ENCODE measurements at regions not wholly inside any gene's neighbourhood (a gene's known extent, or its start where the extent isn't known, plus 50 kb on each side); places are given as distances from the start of the nearest gene placed in this dataset.
A peak's percentile ranks its signal among the peaks of the same experiment; 100 is the strongest.

DNA sequence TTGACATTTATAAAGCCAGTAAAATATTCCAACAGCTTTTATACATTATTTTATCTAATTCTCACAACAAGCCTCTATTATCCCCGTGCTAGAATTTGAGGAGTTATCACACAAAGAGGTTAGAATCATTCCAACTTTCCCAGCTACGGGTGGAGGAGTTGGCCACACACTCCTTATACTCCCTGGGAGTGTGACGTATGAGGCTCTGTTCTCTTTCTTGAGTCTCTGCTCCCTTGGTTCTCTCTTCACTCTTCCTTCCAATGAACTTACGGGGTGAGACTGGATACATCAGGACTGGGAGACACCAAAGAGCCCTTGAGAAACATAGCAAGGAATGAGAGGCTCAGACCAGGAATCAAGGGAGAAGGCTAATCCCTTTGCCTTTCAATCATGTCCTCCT is 185.6 kb upstream of the TAB2 start:
- no peaks in the 10 kb centered on the region for H3K36me3 ChIP-seq
- no peak overlapping the region for H3K4me3 ChIP-seq (ENCODE audit: low read depth, low read length)
- H3K9me3 ChIP-seq (ENCODE audit: severe bottlenecking): no peaks in the 10 kb centered on the region
- TF ChIP-seq, protein P1, sequence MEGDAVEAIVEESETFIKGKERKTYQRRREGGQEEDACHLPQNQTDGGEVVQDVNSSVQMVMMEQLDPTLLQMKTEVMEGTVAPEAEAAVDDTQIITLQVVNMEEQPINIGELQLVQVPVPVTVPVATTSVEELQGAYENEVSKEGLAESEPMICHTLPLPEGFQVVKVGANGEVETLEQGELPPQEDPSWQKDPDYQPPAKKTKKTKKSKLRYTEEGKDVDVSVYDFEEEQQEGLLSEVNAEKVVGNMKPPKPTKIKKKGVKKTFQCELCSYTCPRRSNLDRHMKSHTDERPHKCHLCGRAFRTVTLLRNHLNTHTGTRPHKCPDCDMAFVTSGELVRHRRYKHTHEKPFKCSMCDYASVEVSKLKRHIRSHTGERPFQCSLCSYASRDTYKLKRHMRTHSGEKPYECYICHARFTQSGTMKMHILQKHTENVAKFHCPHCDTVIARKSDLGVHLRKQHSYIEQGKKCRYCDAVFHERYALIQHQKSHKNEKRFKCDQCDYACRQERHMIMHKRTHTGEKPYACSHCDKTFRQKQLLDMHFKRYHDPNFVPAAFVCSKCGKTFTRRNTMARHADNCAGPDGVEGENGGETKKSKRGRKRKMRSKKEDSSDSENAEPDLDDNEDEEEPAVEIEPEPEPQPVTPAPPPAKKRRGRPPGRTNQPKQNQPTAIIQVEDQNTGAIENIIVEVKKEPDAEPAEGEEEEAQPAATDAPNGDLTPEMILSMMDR (IDR thresholded peaks at IDR 0.05; ENCODE audit: low read depth, low read length): no peak
- no peaks in the 10 kb centered on the region for H3K27me3 ChIP-seq (ENCODE audit: insufficient read depth, low read depth, severe bottlenecking)
- H3K27ac ChIP-seq: no peak overlapping the region
- DNase-seq: no peak

DNA sequence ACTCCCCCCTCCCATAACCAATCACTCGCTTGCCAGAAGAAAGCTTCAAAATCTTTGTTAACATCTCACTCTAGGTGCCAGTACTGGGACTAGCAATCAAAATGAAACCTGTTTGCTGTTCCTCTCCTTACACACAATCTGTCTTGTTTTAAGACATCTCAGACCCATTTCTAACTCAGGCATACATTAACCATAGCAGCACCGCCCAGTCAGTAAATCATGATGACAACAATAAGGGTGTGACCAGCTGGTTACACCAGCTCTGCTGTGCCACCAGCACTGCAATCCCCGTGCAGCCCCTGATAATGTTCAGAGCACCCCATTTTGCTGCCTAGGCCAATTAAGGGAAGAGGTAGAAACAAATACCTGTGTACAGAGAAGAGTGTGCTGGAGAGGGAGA is 185.2 kb upstream of the TAB2 start:
- Histone ChIP-seq H3K9me3 (ENCODE audit: severe bottlenecking) (no peaks in the 10 kb centered on the region), H3K27me3 (ENCODE audit: insufficient read depth, low read depth, severe bottlenecking) (no peaks in the 10 kb centered on the region), H3K27ac (no peak overlapping the region), H3K4me3 (ENCODE audit: low read depth, low read length) (no peak overlapping the region), H3K36me3 (no peaks in the 10 kb centered on the region)
- TF ChIP-seq, protein P1 (IDR thresholded peaks at IDR 0.05; ENCODE audit: low read depth, low read length): no peak
- DNase-seq: no peak

DNA sequence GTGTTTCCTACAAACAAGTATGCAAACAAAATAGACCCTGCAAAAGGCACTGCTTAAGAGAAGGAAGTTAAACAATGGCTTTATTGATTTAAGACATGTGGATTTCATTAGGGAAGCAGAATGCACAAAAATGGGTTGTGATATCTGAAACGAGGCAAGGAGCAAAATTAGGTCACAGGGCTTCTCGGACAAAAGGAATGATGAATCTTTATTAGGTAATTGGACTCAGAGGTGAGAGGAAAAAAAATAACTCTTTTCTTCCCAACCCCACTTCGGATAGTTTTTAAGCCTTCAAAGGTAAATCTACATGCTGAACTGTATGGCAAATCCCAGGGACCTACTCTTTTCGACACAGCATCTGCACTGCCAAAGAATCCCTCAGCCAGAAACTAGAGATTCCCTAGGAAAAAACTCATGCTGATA is 183.0 kb upstream of the TAB2 start:
- H3K9me3 ChIP-seq (ENCODE audit: severe bottlenecking): no peaks in the 10 kb centered on the region
- no peaks in the 10 kb centered on the region for H3K27me3 ChIP-seq (ENCODE audit: insufficient read depth, low read depth, severe bottlenecking)
- TF ChIP-seq, protein P1 (IDR thresholded peaks at IDR 0.05; ENCODE audit: low read depth, low read length): no peak
- no peak for DNase-seq
- no peaks in the 10 kb centered on the region for H3K36me3 ChIP-seq
- H3K4me3 ChIP-seq (ENCODE audit: low read depth, low read length): no peak overlapping the region
- H3K27ac ChIP-seq: no peak overlapping the region

DNA sequence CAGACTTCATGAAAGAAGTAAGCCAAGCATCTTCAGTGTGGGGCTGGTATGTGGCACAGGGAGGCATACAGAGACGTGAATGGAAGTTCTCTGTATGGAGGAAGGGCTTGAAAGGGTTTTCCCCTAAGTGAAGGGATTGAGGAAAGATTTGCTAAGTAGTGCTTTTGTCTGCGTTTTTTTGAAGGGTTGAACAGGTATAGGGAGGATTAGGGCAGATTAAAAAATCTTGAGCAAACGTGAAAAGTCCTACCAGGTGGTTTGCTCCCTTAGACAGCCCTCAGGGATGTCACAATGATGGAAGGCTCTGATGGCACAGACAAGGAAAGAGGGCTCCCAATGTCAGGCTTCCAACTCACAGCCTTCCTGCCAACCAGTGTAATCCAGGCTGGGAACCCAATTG is 181.7 kb upstream of the TAB2 start:
- Histone ChIP-seq H3K36me3 (no peaks in the 10 kb centered on the region), H3K27me3 (ENCODE audit: insufficient read depth, low read depth, severe bottlenecking) (no peaks in the 10 kb centered on the region), H3K4me3 (ENCODE audit: low read depth, low read length) (no peak overlapping the region), H3K9me3 (ENCODE audit: severe bottlenecking) (no peaks in the 10 kb centered on the region), H3K27ac (no peak overlapping the region)
- DNase-seq: peak; percentile 20
- TF ChIP-seq, protein P1 (IDR thresholded peaks at IDR 0.05; ENCODE audit: low read depth, low read length): no peak

DNA sequence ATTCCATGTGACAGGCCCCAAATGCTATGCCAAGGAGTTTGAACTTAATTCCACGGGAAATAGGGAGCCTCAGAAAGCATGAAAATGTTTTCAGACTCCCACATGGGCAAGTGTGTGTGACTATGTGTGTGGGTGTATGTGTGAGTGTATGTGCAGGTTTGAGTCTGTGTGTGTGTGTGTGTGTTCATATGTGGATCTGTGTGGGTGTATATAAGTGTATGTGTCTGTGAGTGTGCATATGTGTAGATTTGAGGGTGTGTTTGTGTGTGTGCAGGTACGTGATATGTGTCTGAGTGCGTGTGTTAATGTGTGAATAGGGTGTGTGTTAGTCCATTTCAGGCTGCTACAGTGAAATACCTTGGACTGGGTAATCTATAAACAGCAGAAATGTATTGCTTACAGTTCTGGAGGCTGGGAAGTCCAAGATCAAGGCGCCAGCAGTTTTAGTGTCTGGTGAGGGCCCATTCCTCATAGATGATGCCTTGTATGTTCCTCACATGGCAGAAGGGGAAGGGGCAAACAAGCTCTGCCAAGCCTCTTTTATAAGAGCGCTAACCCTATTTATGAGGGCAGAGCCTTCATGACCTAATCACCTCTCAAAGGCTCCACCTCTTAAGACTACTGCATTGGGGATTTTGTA is 181.1 kb upstream of the TAB2 start:
- Histone ChIP-seq H3K27ac (no peak overlapping the region), H3K27me3 (ENCODE audit: insufficient read depth, low read depth, severe bottlenecking) (no peaks in the 10 kb centered on the region), H3K4me3 (ENCODE audit: low read depth, low read length) (no peak overlapping the region), H3K9me3 (ENCODE audit: severe bottlenecking) (no peaks in the 10 kb centered on the region), H3K36me3 (no peaks in the 10 kb centered on the region)
- DNase-seq: no peak
- TF ChIP-seq, protein P1 (IDR thresholded peaks at IDR 0.05; ENCODE audit: low read depth, low read length): no peak

DNA sequence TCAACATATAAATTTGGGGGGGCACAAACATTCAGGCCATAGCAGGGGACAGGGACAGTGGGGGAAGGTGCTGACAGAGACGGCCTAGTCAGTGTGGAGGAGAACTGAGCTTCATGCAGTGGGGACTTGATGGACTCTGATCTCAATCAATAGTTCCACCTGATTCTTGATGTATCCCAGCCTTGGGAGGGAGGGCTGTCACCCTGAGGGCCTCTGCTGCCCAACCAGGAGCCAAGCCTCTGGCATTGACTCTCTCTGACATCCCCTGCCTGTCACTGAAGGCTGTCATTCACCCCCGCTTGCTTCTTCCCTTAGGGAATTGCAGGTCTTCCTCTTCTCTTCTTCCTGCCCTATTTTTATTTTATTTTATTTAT is 180.6 kb upstream of the TAB2 start:
- H3K4me3 ChIP-seq (ENCODE audit: low read depth, low read length): no peak overlapping the region
- TF ChIP-seq, protein P1 (IDR thresholded peaks at IDR 0.05; ENCODE audit: low read depth, low read length): no peak
- H3K9me3 ChIP-seq (ENCODE audit: severe bottlenecking): no peaks in the 10 kb centered on the region
- no peaks in the 10 kb centered on the region for H3K36me3 ChIP-seq
- no peak for DNase-seq
- H3K27me3 ChIP-seq (ENCODE audit: insufficient read depth, low read depth, severe bottlenecking): no peaks in the 10 kb centered on the region
- H3K27ac ChIP-seq: no peak overlapping the region

Measured in WERI-Rb-1 (cell line).